ENCODE measurements at regions not wholly inside any gene's neighbourhood (a gene's known extent, or its start where the extent isn't known, plus 50 kb on each side); places are given as distances from the start of the nearest gene placed in this dataset.

- TF ChIP-seq CTCF (IDR thresholded peaks at IDR 0.05) (no peak), POLR2AphosphoS5 (IDR thresholded peaks at IDR 0.05; ENCODE audit: insufficient read depth in 1 of 2, low read depth in 1 of 2) (no peak), POLR2A (IDR thresholded peaks at IDR 0.05) (no peak)
Measured at GRCh38 chr14:81676879-81677278, 143.2 kb upstream of the SEL1L start.

Measured in vagina (tissue), 2 donors.